PC-3 (cell line): ENCODE measurements at regions not wholly inside any gene's neighbourhood (a gene's known extent, or its start where the extent isn't known, plus 50 kb on each side); places are given as distances from the start of the nearest gene placed in this dataset.

Experiments used
- CTCF ChIP-seq: fragments of 300-600 bp; sonication (generic); conservative IDR thresholded peaks from 2 replicates; pipeline ENCODE4 v1.5.1; 2017; ENCODE audit warnings: antibody characterized with exemption, low read depth, mild to moderate bottlenecking, low read length
- EZH2 ChIP-seq: fragments of 300-600 bp; sonication (generic); IDR thresholded peaks from one replicate; pipeline ENCODE4 v1.6.1; 2017; ENCODE audit warnings: antibody characterized with exemption, mild to moderate bottlenecking, low read length; ENCODE audit not compliant: unreplicated experiment
- EZH2phosphoT487 ChIP-seq: fragments of 300-600 bp; sonication (generic); IDR thresholded peaks from 2 replicates; pipeline ENCODE4 v1.6.1; 2018; ENCODE audit warnings: mild to moderate bottlenecking, antibody characterized with exemption, low read length, borderline replicate concordance

- TF ChIP-seq CTCF (no peak), EZH2 (no peak), EZH2phosphoT487 (no peak)
Observed at GRCh38 chr14:86196471-86196870, 666.5 kb downstream of the FLRT2 start.
